GM18499 (cell line): ENCODE measurements at regions not wholly inside any gene's neighbourhood (a gene's known extent, or its start where the extent isn't known, plus 50 kb on each side); places are given as distances from the start of the nearest gene placed in this dataset.

Experiments used
- ATAC-seq: cut with Tn5 transposase; IDR thresholded peaks from one replicate; pipeline ENCODE4 v1.9.1; 2021; ENCODE audit warnings: moderate number of reproducible peaks; ENCODE audit not compliant: insufficient read depth, unreplicated experiment

DNA sequence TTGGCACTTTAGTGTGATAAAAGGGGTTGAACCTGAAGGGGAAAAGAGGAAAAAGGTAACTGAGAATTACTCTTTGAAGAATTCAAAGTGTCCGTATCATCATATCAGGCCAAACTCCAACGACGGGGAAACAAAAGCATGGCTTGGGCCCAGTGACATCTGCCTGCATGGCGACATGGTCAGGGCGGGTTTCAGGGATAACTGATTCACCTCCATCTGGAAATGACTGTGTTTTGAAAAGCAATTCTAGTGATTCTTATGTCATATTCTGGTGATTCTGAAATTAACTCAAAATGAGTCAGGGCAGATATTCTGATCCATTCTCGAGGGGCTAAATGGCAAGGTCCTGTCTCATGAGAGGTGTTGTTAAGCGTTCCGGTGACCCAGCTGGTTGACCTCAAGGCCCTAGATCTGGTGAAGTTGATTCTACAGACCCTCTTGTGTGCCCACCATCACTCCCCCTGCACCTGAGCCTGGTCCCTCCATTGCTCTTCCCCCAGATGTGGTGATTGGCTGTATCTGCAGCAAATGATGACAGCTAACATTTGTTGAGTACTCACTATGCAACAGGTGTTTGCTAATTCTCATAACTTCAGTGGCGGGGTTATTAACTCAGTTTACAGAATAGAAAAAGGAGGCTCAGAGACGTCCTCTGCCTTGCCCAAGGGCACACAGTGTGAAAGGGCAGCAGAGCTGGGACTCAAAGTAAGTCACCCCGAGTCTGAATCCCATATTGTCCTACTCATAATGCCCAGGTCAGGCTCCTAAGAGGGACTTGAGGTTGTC is 251.8 kb downstream of the MAF start:
- ATAC-seq: no peak

DNA sequence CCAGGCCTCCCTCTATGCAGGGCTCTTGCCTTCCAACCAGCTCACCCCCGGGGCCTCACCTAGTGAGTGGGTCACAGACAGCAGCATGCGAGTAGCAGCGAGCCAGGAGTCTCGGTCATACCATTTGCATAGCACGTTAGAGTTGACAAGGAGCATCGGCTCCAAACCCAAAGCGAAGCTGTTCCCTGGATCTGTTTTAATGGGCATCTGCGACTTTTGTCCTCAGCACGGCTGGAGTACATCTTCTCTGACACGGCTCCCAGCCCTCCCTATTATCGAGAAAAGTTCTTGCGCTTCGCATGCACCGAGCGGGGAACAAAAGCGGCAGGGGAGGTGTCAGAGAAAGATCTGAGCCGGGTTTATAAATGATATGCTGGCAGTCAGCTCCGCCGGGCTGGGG is 253.3 kb downstream of the MAF start:
- no peak for ATAC-seq

DNA sequence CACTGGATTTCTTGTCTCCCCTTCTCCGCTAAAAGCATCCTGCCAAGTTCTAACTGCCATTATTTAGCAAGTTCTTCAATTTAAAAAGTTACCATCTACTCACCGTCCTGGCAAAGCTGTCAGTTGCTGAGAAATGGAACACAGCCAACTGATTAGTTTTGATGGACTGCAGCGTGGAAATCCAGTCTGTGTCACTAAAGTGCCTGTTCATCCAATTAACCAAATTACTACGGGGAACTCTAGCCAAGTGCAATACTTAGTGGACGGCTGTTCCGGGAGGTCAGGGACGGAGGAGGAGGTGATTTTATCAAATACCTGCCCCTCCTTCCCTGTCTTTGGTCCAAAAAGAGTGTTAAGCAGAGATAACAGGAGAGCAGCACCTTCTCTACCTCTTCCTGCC is 260.7 kb downstream of the MAF start:
- no peak for ATAC-seq

DNA sequence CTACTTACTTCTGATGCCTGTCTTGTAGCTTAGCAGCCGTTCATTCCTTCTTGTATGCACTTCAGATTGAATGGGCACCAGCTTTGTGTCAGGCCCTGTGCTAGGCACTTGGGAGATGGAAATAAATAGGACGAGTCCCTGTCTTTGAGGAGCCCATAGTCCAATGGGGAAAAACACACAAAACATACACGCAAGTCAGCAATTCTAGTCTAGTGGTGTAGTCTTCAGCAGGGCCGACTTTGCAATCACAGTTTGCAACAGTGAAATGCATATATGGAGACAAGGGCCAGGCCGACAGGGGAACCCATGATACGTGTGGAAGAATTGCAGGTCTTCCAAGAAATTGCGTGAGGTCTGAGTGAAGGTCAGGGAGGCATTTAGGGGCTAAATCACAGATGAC is 262.6 kb downstream of the MAF start:
- ATAC-seq: no peak

DNA sequence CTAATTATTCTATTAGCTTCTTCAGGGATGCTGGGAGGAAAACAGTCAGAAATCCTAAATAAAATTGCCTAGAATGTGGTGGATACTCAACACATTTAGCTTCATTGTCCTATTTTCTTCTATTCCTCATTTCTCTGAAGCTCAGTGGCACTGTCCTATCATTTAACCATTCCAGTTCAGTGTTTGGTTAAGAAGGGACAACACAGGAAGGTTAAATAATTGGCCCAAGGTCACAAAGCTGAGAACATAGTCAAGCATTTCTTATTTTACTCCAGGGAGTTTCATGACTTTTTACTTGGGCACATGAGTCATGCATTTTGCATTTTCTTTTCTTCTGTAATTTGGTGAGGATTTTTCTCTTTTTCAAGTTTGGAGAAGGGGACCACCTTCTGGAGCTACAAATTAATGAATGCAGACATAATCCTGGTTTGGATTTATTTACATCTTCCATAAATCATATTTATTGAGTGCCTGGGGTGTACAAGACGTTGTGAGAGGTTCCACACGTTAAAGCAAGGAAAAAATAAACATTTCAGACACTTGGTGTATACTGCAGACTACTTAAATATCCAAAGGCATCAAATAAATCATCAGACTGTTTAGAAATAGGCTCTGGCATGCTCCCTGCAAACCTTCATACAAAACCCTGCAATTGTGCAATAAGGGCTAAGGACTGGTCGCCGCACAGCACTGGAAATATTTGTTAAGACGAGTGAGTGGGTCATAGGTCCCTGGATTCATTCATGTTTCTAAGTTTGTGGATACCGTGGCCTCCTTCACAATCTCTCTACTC is 263.9 kb downstream of the MAF start:
- ATAC-seq: no peak

DNA sequence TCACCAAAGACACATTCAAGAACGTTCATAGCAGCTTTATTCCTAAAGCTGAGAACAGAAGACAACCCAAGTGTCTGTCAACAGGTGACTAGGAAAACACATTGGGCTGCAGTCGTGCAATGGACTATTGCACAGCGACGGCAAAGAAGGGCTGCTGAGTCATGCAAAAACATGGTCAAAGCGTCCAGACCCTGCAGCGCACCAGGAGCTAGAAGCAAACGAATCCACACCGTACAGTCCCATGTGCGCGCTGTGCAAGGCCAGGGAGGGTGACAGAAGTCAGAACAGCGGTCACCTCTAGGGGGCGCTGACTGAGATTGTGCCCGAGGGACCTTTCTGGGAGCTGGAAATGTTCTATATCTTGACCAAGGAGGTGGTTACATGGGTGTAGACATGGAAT is 266.4 kb downstream of the MAF start:
- no peak for ATAC-seq

DNA sequence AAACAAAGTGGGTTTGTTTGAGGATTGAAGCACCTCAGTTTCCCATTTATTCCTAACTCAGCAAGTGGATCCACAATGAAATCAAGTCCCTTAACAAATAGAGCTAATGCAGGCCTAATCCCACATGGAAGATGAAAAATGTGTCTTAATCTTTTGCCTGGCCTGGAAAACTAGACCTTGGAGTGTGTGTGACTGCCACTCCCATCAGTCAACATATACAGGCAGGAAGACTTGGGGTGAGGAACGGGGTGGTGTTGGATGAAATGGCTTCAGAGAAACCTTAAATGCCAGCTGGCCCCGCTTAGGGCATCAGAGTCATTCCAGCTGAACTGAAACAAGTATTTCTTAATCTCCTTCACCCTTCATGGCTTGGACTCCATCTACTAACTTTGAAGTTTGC is 269.5 kb downstream of the MAF start:
- no peak for ATAC-seq

DNA sequence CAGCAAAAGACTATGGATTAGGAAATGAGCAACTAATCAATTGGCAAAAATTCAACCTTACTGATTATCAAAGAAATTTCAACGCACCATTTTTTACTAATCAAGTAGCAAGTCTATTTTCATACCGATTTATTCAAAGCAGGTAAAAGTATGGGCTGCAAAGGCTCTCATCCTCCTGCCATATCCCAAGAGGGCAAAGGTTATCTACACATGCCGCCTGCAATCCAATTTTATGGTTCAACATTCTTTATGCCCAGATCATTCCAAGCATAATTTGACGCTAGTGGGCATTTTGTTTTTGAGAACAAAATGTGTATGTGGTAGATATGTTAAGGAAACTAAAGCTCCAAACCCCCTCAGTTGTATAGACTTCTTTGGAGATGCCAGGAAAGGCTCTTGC is 270.6 kb downstream of the MAF start:
- no peak for ATAC-seq

DNA sequence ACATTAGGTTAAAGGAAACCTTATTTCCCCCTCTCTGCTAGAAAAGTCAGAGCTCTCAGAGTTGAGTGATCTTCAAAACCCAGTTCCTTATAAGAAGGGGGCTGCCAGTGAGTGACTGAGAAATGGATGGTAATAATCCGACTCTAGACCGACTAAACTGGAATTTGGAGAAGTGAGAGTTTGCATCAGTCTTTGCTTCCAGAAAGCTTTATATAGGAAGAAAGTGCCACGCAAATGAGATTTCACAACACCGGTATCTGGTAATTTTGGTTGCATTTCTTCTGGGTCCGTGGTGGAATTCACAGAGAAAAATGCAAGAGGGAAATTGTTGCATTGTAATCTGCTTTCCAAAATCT is 271.4 kb downstream of the MAF start:
- ATAC-seq: no peak

DNA sequence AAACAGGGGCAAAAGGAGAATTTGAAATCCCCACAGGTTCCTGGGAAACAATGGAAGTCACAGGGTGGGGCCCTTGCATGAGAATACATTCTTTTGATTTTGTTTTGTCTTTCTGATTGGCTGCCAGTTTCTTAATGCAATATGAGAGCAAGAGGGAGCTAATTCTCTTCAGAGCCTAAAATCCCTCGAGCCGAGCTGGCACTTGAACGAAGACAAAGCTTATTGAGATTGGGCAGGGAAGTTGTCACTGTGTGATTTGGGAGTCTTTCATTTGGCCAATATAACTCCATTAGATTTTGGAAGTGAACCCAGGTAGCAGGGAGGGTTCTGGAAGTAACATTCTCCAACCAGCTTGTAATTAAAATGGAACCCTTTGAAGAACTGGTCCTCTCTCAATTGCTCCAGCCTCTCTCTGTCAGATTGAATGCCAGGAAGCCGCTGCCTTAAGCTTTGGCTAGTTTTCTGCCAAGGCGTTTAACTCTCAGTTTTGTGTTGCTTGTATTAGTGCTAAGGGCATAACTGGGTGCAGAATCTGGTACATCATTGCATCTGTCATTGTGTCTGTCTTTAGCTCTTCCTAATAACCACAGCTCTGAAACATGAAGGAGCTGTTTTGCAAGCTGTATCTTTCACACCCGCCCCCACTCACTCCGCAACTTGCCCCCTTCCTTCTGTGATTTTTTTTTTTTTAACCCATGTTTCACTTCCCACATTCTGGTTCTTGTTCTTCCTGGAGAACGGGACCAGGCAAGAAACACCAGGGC is 272.0 kb downstream of the MAF start:
- ATAC-seq: no peak

DNA sequence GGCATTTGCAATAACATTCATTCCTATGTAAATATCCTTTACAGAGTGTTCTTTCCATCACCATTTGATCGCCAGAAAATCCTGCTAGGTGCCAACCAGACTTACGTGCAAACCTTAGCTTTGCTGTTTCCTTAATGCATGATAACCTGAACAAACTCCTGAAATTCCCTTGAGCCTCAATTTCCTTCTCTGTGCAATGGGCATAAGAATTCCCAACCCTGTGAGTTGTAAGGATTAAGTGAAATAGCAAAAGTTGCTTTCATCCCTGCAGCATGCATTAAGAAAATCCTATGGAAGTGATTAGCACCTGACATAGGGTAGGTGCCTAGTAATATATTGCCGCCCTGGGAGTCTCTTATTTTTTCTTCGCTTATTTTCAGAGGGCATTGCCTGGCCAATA is 272.7 kb downstream of the MAF start:
- no peak for ATAC-seq

DNA sequence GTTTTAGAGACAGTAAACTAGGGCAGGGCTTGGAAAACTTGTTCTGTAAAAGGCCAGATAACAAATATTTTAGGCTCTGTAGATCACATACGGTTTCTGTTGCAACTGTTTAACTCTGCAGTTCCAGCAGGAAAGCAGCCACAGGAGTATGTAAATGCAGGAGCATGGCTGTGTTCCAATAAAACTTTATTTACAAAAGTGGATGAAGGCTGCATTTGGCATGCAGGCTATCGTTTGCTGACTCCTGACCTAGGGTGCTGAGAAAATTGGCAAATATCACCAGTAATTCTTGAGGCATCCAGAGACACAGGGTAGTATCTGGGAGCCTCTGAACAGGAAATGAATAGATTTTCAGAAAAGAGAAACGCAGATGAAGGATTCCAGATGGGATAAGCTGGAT is 274.0 kb downstream of the MAF start:
- no peak for ATAC-seq

DNA sequence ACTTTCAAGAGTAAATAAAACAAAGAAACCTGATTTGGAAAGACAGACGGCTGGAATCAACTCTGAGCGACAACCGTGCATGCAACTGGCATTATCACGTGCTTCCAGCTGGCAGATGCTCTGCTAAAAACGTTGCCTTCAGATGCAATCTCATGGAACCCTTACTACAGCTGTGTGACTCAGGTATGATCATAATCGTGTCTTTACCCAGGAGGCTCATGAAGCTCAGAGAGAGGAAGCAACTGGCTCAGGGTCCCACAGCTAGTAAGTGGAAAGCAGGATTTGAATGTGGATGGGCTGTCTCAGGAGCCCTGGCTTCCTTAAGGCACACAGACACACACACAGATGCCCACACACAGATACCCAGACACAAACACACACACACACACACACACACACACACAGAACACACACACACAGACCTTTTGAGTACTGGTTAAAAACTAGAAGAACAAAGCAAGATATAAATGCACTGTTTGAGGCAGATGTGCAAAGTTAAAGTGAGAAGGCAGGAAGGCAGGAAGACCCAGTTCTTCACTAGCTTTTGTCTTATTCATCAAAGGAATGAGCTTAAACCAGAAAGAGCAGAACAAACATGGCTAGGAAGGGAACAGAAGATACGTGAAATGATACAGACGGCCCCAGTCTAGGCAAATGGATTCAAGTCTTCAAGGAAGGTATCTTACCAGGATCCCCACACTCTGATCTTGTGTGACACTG is 275.2 kb downstream of the MAF start:
- ATAC-seq: no peak

DNA sequence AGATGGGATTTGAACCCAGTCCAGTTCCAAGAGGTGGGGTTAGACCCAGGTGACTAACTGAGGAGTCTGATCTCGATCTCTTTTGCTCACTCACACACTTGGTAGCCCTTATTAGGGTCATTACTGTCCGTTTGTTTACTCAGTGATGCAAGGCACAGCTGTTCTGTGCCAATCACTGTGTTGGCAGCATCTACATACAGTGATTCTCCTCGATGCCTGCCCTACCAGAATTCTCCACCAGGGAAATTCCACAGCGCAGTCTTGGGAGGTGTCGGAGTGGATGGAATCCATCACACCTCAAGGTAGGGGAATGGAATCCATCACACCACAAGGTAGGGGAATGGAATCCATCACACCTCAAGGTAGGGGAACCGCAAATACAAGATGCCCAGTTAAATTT is 279.6 kb downstream of the MAF start:
- ATAC-seq: no peak

DNA sequence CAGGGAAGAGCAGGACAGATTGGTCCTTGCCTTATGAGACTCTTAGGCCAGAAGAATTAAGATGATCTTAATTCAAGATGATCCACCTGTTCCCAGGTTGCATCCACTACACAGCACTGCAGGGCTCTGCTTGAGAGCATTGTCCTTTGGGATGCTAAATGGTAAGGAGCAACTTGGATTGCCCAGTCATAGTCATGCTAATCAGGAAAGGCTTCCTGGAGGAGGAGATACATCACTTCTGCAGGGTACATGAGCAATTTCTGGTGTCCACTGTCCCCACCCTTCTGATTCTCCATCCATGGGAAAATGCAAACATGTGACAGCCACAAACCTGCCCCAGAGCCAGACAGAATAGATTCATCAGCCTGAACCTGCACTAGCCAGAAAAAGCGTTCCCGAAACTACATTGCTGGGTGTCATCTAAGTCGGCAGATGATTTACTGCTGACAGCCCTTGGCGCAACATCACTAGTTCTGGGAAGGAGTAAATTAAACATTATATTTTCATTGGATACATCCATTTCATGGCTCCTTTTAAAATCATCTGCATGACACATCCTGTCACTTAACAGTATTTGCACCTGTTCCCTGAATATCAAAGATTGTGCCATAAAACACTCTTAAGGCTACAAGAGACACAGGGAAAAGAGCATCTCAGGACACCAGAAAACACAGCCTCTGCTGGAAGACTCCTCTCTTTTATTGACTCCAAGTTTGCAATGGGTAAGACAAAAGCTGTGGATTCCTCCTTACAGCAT is 282.2 kb downstream of the MAF start:
- no peak for ATAC-seq

DNA sequence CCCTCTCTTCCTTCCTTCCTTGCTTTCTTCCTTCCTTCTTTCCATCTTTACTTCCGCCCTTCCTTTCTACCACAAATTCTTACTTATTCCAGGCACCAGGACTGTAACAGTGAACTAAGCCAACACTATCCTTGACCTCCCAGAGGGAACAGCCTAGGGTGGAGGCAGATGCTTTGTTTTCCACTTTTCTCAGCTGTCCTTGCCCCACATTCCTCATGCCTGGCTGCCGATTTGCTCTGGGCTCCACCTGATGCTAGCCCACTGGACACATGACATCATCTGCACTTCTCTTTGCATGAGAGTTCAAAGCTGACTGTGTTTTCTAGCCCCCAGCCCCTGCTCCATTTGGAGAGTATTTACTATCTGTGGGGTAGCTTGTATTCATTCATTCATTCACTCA is 283.0 kb downstream of the MAF start:
- no peak for ATAC-seq

DNA sequence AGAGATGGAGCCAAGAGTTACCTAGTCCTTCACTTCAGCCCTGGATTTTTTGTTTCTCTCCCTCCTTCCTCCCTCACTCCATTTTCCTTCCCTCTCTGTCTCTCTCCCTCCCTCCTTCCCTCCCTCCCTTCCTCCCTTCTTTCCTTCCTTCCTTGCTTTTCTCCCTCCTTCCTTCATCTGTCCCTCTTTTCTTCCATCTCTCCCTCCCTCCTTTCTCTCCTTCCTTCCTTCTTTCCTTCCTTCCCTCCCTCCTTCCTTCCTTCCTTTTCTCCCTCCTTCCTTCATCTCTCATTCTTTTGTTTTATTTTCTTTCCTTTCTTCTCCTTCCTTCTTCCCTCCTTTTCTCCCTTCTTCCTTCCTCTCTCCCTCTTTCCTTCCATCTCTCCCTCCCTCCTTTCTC is 283.5 kb downstream of the MAF start:
- no peak for ATAC-seq

DNA sequence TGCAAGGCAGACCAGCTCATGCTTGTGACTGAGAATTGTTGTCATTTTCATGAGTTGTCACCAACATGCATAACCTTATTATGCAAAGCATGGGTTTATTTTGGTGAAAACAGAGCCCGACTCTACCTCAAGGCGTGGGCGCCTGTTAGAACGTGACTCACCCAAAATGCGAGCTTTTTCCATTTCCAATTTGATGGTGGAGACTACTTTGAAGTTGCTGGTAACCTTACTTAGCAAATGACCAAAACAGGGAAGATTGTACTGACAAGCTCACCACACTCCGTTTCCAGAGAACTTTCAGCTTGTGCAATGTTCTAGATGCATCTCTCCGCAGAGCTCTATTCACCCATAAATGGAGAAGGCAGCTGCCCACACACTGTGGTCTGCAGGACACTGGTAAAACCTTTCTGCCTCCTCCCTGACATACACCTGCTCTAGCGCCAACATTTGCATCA is 284.5 kb downstream of the MAF start:
- peak; percentile 72 for ATAC-seq

DNA sequence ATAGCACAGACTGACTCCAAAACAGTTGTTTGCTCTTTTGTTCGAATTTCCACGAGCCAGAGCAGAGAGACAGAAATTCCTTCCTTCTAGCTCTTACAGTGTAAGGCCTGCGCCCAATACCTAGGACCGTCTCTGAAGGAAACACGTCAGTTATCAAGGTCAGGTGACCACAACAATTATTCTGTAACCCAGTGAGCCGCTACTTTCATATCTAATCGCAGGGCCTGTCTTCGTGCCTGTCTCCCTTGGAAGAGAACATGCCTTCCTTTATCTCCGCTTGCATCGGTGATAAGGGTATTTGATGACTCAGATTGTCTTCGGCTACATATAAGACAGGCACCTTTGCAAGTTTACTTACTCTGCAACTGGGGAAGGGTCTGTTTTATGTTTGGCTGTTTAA is 288.0 kb downstream of the MAF start:
- ATAC-seq: no peak

DNA sequence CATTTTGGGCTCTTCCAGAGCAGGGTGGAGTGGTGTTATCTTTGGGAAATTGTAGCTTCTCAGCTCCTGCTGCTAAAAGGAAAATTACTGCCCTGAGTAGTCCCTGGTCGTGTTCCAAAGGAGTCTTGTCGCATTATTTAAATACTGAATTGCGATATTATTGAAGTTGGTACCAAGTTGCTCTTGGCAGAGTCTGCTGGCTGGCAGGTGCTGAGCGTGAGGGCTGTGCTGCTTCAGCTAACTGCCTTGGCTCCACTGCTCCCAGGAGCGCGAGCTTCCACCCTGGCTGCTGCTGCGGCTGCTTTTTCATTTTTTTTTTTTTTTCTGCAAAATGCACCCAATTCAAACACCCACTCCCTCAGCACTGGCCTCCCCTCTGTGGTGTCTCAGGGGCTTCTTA is 289.8 kb downstream of the MAF start:
- no peak for ATAC-seq
